ENCODE measurements at regions not wholly inside any gene's neighbourhood (a gene's known extent, or its start where the extent isn't known, plus 50 kb on each side); places are given as distances from the start of the nearest gene placed in this dataset.
"Not testable (repeated sequence)": the region's sequence is repeated elsewhere in the genome, so short reads cannot be mapped to it uniquely, and the experiment has no call there.

DNA sequence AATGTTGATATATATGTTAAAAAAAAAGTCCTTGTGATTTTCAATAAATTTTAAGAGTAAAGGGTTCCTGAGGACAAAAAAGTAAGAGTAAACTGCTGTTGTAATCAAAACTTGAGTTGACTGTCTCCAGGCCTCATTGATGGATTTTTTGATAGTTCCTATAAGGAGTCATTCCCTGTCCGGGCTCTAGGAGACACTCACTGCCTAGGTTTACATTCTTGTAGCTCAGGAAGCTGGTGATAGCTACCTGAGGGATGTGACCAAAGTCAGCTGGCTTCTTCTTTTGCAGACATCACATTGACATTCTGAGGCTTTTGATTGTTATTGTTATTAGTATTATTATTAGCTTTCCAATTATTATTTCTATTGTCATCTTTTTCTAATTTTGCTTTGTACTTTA is 116.5 kb upstream of the FBXL7 start:
- no peak for DNase-seq

DNA sequence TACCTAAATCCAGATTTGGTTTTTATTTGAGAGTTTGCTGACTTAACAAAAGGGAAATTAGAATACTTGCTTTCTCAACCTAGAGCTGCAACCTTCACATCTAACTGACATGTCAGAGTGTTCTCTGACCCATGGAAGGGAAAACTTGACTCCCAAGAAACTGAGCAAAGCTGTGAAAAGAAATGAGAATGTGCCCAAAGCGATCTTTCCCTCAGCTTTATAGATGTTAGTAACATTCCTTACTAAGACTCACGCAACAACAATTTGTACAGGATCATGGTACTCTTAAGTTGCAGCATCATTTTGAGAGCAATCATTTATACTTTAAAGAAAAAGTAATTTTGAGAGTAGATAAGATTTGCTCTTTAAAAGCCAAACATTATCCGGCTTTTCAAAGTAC is 117.0 kb upstream of the FBXL7 start:
- no peak for DNase-seq

DNA sequence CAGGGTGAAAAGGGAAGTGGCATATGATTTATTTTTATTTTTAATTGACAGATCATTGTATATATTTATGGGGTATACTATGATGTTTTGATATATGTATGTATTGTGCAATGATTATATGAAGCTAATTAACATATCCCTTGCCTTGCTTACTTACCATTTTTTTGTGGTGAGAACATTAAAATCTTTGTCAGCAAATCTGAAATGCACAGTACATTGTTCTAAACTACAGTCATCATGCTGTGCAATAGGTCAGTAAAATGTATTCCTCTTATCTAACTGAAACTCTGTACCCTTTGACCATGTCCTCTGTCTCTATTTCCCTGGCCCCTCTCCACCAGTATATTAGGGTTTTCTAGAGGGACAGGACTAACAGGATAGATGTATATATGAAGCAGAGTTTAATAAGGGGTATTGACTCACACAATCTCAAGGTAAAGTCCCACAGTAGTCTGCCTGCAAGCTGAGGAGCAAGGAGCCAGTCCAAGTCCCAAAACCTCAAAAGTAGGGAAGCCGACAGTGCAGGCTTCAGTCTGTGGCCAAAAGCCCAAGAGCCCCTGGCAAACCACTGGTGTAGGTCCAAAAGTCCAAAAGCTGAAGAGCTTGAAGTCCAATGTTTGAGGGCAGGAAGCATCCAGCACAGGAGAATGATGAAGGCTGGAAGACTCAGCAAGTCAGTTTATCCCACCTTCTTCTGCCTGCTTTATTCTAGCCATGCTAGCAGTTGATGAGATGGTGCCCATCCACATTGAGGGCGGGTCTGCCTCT is 122.2 kb upstream of the FBXL7 start:
- no peak for DNase-seq

DNA sequence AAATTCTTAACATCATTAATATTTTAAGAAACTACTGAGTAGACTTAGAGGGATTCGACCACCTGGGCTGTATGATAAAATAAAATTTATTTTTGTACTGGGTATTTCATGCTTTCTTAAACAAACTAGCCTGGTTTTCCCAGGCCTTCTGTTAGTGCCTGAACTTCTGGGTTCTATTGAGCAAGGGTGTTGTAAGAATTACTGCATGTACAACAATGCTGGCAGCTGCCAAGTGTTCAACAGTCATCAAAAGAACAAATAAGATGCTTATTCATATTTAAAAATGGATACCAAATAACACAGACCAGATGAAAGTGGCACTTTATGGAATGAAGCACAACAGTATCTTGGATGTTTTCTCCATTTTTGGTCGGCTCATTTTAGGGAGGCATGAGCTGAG is 123.2 kb upstream of the FBXL7 start:
- no peak for DNase-seq

DNA sequence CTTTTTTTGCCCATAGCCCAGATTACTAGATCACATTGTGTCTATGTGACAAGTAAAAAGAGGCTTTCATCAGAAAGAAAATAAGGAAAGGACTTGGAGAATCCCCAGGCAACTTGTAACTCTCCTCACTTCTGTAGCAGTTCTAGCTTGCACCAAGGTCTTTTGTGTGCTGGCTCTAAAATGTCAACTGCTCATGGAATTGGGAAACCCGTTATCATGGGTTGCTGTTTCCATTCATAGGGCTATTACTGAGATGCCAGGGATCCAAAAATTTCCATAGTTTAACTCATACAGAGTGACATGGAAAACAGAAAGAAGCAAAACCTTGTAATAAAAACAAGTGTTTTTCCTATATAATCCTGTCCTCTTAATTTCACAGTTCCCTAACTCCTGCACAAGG is 123.9 kb upstream of the FBXL7 start:
- DNase-seq, result no peak

DNA sequence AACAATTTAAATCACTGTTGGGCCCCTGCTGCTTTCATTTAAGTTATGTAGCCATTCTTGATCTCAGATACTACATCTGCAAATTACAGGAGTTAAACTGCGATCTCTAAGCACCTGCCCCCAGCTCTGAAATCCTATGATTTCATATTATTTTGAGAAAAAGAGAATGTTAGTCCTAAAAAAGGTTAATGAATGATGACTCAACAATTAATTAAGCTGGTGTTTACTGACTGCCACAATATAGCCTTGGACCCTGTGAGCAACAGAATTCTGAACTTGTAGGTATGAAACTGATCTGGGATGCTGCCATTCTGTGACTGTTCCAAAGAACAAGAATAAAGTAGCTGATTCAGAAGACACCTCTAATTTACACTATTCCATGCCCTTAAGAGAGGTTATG is 124.4 kb upstream of the FBXL7 start:
- DNase-seq, result no peak

DNA sequence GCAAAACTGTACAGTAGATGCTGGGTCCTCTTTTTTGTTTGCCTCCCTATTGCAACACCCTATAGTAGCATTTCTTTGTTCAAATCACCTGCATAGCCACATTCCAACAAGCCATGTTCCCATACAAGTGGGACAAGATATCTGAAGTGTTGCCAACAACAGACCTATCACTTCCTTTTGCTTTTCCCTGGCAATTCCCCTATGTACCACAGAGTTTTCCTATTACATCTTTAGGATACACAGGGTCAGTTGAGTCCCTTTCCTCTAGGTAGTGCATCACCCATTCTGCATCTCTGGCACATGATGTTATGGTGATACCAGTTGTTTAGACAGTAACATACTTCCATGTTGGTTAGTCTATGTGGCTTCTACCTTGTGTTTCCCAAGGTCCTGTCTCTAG is 125.1 kb upstream of the FBXL7 start:
- no peak for DNase-seq

DNA sequence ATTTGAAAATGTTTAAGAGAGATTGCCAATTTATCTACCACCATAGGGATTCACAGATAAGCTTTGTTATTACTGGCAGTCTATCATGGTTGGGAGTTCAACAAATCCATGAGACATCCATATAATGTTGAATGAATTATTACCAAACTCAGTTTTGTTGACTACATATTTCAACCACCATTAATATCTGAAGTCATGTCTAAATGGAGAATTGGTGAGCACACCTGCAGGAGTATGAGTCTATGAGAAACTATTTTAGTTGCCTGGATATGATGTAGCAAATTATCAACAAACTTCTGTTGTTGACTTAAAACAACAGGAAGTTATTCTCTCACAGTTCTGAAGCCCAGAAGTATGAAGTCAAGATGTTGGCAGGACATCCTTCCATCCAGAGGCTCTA is 126.8 kb upstream of the FBXL7 start:
- no peak for DNase-seq

DNA sequence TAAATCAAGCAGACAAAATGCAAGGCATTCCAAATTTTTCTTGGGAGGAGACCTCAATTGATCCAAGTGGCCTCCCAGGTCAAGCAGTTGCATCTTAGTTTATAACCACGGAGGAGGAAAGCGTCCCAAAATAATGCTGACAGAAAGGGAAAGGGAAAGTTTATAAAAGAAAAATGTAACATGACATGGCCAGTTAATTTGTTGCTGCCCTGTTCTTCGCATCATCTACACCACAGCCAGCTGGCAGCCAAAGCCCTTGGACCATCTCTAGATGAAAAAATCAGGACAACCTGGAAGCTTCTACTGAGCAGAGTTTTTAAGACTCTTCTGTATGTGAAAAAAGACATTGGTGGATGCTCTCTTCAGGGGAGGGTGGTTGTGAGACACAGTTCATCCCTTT is 128.8 kb upstream of the FBXL7 start:
- no peak for DNase-seq

DNA sequence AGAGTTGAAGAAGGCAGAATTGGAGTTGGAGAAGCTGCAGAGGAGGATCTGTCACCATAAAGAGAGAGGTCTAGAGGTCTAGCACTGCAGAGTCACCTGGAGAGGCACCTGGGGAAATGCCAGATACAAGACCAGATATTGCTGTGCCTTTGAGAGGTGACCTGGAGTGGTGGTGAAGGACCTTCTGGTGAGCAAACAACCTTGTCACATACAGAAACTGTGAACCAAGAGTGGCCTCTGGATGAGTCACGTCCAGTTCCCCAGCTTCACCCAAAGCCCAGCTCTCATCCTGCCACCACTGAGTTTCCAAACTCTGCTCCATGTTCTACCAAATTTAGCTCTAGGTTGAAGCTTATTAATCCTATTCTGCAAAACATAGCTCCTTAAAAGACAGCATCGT is 131.1 kb upstream of the FBXL7 start:
- DNase-seq, result no peak

DNA sequence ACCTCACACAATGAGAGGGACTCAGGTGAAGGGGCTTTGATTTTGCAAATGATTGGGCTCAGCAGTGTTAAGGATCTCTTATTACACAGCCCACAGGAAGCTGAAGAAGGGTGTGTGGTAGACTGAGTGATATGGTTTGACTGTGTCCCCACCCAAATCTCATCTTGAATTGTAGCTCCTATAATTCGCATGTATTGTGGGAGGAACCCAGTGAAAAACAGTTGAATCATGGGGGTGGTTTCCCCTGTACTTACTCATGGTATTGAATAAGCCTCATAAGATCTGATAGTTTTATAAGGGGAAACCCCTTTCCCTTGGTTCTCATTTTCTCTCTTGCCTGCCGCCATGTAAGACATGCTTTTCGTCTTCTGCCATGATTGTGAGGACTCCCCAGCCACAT is 132.5 kb upstream of the FBXL7 start:
- DNase-seq, result no peak

DNA sequence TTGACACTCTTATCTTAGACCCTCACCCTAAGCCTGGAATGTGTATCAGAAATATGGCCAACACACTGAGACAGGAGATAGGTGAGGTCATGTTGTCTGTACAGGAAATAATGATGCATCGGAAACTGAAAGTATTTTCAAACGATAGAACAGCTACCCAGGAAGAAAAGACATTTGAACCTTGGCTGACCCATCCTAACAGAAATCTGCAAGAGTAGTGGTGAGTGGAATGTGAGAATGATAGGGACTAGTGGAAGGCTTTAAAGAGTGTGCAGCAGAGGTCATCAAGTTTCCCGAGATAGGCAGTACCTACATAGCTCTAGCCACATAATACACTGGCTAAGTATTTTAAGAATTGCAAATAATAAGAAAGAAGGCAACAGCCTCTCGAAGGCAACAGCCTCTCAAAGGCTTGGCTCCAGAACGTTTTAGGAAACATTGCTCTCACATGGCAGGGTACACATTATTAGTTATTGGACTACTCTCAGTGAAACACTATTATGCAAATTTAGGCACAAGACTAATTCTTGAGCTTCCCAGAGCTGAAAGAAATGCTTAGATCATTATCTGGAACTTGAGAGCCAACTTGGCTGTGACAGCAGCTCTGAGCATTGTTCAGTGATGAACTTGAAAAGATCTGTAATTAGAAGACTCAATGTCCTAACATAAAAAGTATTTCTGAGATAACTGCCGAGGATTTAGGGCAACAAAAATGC is 133.1 kb upstream of the FBXL7 start:
- DNase-seq, result no peak

DNA sequence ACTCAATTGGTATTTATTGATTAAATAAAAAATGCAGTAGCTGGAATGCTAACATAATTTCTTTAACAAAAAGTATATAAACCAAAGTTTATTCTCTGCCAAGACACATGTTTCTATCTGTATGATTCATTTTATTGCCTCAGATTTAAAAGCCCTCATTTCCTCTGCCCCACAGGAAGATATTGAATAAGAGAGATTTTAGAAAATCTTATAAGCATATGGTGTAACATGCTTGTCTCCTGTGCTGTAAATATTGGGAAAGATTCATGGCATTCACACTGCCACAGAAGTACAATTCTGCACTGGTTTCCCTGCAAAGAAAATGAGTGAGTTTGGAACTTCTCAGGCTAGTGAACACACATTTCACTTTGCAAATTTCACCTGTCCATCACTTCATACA is 134.9 kb upstream of the FBXL7 start:
- DNase-seq, result no peak

DNA sequence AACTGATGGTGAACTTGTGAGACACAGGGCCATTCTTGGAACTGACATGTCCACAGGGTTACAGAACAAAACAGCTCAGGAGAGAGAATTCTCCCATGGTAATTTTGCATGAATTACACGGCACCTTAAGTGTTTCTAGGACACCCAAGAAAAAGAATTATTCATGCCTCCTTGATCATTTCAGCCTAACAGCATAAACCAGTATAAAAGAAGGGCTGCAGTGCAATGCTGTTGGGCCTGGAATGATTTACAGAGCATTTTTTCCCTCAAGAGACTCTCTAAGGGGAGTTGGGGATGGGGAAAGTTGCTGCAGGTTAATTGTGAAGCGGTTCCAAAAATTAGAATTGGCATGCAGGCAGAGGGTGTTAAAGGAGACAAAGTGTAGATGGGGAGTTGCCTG is 136.4 kb upstream of the FBXL7 start:
- no peak for DNase-seq

DNA sequence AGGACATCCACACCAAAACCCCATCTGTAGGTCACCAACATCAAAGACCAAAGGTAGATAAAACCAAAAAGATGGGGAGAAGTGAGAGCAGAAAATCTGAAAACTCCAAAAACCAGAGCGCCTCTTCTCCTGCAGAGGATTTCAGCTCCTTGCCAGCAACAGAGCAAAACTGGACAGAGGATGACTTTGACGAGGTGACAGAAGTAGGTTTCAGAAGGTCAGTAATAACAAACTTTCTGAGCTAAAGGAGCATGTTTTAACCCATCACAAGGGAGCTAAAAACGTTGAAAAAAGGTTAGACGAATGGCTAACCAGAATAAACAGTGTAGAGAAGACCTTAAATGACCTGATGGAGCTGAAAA is 142.9 kb upstream of the FBXL7 start:
- DNase-seq, result not testable (repeated sequence)

DNA sequence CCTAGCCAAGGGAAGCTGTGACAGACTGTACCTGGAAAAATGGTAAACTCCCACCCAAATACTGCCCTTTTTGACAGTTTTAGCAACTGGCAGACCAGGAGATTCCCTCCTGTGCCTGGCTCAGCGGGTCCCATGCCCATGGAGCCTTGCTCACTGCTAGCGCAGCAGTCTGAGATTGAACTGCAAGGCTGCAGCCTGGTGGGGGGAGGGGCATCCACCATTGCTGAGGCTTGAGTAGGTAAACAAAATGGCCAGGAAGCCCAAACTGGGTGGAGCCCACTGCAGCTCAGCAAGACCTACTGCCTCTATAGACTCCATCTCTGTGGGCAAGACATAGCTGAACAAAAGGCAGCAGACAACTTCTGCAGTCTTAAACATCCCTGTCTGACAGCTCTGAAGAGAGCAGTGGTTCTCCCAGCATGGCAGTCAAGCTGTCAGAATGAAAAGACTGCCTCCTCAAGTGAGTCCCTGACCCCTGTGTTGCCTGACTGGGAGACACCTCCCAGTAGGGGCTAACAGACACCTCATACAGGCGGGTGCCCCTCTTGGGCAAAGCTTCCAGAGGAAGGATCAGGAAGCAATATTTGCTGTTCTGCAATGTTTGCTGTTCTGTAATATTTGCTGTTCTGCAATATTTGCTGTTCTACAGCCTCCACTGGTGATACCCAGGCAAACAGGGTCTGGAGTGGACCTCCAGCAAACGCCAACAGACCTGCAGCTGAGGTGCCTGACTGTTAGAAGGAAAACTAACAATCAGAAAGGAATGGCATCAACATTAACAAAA is 143.5 kb upstream of the FBXL7 start:
- not testable (repeated sequence) for DNase-seq

DNA sequence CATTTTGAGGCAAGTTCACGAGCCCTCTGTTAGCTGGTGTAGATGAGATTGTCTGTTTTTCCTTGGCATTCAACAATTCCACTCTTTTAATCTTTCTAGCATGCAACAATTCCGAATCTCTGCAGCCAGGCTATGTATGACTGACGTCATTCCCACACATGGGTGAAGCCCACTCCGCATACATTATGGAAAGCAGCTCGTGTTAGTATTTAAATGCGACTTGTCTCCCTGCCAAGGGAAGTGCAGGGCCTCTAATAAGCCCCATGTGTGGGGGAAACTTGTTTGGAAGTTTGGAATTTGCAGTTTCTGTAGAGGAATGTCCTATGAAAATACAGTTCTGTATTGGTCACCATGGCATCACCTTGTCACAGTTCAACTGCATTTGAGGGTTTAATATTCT is 146.0 kb upstream of the FBXL7 start:
- no peak for DNase-seq

DNA sequence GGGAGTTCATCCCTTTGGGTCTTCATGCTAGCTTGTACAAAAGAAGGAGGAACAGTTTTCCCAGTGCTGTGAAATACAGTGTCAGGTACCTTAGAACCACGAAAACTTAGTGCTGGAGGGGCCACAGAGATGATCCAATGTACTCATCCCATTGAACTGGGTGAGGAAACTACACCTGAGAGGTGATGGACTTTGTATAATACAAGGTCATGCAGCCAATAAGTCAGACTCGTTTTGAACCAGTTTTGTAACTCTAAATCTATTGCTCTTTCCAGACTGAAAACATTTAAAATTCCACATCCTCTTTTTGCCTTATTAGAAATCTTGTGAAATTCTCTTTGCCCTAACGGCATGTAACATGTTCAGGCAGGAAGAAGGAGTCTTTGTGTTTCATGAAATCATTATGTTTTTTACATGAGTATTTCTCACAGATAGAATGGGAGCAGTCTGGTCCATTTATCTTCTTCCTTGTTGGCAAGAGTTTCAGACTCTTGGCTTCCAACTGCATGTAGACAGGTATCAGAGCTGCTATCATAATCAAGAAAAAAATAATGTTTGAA is 146.8 kb upstream of the FBXL7 start:
- DNase-seq, result no peak

DNA sequence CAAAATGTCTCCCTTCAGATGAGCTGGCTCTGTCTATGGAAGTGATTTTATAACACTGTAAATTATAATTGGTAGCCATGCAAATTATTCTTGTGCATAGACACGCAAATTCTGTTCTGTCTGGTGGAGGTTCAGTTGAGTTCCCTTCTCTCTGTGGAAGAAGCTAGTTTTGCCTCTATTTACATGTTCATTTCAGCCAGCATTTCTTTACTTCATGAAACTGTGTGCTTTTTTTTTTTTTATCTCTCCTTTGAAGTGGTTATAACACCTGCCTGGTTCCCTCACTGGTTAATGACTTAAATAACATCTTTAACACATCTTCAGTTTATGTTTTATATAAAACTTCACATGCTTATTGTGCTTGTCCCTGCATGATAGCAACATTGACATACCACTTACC is 149.4 kb upstream of the FBXL7 start:
- DNase-seq, result no peak

DNA sequence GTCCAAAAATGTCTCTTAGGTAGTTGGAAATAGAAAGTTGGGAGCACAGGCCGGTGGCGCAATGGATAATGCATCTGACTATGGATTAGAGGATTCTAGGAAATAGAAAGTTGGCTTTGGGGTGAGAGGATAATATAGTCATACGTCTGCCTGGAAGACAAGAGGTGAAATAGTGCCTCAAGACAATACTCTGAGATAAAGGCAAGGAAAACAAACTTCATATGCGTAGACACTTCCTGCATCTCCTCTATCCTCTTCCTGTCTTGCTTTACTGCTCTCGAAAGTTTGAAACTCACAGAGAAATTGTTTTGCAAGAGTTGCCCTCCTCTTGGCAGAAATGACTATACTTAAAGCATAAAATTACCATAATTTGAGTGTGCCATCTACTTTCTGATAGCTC is 153.2 kb upstream of the FBXL7 start:
- DNase-seq, result no peak

DNA sequence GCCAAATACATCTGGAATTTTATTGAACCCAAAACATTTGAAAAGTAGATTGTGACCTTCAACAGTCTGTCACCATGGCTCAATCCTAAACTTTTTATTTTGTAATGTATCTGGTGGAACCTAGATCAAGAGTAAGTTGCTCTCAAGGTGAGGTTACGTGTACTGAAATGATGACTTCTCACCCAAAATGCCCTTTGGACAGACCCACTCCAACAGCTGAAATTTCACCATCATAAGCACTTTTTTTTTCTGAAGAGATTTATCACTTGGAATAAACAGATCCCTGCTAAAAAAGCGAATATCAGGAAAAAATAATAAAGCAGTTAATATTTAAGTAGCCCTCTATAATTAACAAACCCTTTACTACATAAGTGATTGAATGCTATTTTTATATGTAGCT is 155.0 kb upstream of the FBXL7 start:
- no peak for DNase-seq

DNA sequence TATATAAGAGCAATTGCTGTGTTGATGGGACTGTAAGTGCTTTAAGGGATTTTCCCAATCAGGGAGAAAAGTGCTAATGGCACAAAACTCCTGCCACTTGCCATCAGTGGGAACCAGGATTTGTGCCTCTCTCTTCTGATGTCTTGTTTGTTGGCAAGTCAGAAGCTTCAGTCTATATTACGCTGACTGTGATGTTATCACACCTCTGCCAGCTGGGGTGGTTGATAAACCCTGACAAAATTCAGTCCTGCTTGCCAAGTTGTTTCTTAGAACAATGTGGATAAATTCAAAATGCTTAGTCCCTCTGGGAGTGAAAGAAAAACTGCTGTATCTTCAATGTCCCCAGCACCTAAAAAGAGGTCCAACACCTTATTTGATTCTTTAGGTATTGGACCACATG is 161.4 kb upstream of the FBXL7 start:
- no peak for DNase-seq

DNA sequence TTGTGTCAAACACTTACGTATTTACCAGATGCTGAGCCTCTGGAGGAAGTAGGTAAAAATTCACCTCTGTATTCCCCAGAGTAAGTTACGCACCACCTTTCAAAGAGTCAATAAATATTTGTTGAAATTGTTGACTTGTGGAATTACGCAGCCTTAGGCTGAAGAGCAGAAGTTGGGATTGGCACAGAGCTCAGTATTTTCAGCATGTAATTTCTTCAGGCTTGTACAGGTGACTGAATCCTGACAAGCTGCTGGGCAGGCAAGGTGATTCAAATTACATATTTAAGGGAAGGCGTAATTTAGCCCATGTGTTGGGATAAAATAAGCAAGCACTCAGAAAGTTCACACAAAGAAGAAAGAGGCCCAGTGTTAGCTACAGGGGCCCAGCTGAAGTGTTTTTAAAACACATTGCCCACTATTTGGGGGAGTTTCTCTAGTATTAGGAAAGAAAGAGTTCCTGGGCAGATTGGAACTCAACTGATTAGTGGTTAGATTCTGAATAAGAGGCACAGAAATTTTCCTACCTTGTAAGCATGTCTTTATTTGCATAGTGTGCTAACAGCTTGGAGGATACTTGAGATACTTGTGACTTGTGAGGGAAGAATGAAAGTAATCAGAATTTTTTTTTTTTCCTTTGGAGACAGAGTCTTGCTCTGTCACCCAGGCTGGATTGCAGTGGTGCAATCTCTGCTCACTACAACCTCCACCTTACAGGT is 165.3 kb upstream of the FBXL7 start:
- DNase-seq, result no peak

Measured in stimulated activated CD4-positive, alpha-beta T cell treated with anti-CD3 and anti-CD28 coated beads, Interleukin-1b, Interleukin-23, amount 100 ng/mL, for 48 hours (primary cell).